ENCODE measurements at regions not wholly inside any gene's neighbourhood (a gene's known extent, or its start where the extent isn't known, plus 50 kb on each side); places are given as distances from the start of the nearest gene placed in this dataset.
A peak's percentile ranks its signal among the peaks of the same experiment; 100 is the strongest.
"Not testable (repeated sequence)": the region's sequence is repeated elsewhere in the genome, so short reads cannot be mapped to it uniquely, and the experiment has no call there.

DNA sequence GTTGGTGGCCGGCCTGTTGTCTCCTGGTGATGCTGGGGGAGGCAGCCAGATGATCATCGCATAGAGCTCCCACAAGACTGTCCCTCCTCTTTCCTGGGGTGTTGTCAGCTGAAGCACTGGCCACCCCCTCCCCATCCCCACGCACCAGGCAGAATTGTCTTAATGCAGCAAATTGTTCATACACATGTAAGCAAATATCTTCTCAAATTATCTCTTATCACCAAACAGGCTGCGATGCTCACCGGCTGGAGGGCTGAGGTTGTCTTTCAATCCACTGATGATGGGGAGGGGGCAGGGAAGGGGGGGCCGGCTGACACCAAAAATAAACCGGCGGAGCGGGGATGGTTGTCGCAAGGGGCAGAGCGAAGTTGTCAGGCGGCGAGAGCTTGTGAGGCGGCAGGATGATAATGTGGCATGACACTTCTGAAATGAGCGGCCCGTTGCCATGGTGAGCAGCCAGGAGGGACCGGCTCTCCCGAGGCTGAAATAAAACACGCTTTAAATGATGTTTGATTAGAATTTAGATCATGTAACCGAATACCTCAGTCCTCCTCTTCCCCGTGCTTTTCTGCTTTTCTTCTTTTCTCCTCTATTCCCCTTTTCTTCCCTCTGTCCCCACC is 59.8 kb downstream of the MRM1 start:
- no peak for DNase-seq

DNA sequence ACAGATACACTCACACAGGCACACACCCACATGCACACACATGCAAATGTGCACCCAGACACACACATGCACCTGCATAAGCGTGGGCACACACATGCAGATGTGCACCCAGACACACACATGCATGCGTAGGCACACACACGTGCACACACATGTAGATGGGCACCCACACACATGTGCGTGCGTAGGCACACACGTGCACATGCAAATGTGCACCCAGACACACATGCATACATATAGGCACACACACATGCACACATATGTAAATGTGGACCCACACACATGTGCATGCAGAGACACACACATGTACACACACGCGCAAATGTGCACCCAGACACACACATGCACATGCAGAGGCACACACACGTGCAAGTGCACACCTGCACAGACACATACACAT is 60.3 kb downstream of the MRM1 start:
- DNase-seq = no peak

DNA sequence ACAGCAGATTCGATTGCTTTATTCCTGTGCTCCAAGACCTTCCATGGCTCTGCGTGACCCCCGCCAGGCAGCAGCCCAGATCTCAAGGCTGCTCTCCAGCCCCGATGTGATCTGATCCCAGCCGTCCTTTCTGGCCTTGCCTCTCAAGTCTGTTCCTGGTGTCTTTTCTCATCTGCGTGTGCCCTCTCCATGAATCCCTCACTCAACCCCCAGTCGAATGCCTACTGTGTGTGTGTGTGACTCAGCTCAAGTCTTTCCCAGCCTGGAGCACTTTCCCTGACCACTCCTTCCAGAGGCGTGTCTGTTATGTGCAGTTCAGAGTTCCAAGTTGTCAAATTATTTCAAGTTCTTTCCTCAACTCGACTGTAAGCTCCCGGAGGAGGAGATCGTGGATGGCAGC is 64.0 kb downstream of the MRM1 start:
- no peak for DNase-seq

DNA sequence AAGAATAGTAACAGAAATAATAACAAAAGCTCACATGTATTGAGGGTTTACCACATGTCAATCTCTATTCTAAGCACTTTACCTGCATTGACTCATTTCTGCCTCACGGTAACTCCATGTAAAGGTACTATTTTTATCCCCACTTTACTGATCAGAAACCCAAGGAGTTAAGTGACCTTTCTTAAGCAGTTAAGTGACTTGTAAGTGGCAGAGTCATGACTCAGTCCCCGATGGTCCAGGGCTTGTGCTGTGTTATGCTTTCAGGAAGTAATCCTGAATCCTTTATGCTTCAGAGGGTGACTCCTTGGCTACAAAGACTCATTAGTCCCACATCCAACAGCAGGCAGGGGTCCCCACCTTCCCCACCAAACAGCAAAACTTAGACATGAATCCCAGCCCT is 66.5 kb downstream of the MRM1 start:
- no peak for DNase-seq

DNA sequence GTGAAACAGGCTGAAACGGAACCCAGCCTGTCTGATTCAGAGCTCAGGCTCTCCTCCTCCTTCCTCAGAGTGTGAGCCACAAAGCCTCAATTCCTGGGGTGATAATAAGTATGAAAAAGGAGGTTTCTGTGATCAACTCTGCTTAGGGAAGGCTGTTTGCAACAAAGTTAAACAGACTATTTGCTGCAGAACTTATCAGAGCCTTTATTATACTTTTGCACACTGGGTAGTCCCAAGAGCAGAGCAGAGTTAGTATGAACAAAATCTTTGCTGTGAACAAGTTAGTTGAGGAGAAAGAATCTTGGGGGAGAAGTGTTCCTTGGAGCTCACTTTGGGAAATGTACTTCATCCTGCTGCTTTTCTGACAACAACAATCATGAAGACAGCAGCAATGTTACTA is 67.4 kb downstream of the MRM1 start:
- no peak for DNase-seq

DNA sequence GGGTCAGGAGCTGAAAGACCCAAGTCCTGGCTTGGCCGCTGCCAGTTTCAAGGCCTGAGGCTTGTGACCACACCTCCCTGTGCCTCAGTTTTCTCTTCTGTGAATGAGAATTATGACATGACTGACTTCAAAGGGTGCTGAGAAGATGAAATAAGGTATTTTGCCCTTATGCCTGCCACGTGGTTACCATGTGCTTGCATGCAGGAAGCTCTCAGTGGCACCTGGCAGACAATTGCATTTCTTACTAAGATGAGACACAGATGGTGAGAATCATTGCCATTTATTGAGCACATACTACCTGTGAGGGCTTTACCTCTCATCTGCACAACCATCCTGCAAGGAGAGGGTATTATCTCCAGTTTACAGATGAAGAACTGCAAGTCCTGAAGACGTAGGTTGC is 69.8 kb downstream of the MRM1 start:
- no peak for DNase-seq

DNA sequence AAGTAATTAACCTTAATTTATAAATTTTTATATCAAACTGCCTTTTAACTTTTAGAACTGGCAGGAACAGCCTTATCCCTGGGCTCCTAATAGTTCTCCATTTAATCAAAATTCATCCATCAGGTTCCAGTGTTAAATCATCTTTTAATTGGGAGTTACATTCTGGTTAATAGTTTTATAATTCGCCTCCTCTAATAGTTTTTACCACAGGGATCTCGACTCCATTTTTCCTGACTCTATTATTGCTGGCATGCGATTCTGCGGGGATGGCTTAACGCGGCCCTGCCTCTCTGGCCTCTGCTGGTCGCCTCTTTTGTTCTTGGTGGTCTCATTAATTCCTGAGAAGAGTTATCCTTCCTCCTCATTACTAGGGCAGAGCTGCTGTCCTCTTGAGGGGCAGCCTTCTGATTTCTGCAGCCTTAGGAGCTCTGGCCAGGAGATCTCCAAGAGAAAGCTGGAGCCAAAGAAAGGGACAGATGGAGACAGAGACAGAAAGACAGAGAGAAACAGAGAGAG is 71.1 kb downstream of the MRM1 start:
- DNase-seq = no peak

DNA sequence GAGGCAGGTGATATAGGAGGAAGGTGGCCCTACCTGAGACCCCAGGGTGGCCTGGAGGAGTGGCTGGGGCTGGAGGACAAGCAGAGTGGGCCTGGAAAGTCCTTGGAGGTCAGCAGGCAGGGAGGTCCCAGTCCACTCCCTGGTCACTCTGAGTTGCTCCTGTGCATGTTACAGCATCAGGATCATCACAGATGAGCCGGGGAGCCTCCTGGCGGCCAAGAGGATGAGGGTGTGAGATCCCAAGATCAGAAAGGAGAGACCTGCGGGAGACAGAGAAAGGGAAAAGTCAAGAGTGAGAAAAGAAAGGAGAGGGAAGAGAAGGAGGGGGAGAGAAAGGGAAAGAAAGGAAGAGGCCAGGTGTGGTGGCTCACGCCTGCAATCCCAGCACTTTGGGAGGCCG is 71.7 kb downstream of the MRM1 start:
- DNase-seq = no peak

DNA sequence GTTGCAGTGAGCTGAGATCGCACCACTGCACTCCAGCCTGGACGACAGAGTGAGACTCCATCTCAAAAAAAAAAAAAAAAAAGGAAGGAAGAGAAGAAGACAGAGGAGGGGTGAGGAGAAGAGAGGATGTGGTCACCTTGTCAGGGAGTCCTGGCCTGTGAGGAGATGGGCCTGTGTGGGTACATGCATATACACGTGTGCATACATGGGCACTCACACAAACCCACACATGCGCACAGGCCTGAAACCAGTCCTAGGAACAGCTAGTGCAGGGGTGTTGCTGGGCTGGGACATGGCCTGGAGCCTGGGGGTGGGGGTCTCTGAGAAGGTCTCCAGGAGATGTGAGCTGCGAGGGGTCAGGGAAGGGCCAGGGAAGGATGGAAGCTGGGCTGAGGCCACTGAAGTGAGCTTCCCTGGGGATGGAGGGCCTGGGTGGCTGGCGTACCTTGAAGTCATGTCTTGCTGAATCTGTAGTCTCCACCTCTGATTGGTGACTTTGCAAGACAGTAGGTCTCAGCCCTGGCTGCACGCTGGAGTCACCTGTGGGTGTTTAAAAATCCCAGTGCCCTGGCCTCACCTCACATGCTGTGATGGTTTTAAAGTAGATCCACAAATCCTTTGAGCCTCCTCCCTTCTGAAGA is 72.4 kb downstream of the MRM1 start:
- DNase-seq = no peak

DNA sequence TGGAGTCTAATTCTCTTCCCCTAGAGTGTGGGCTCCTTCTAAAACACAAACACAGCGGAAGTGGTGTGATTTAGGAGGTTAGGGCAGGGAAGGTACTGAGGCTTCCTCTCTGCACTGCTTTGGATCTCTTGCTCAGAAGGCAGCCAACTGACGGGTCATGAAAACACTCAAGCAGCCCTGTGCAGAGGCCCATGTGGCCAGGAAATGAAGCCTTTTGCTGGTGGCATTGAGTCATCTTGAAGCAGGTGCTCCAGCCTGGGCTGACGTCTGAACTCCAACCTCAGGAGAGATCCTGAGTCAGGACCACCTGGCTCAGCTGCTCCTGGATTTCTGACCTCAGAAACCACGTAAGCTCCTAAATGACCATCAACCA is 72.9 kb downstream of the MRM1 start:
- peak; percentile 63 for DNase-seq

DNA sequence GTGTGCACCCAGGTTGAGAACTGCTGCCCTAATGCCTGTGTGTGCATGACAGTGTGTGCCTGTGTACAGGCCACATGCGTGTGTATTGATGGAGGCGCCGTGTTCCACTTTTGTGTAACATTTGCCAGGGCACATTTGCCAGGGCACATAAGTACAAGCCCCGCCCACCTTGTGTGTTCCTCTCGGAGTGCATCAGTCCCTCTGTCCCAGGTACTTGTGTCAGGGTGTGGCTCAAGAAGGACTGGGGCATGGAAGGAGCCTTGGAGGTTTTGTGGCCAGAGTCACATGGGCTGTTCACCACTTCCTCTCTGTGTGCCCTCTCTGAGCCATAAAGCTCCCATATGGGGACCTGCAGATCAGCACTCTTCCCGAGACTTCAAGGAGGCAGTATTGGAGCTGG is 73.9 kb downstream of the MRM1 start:
- peak; percentile 20 for DNase-seq

DNA sequence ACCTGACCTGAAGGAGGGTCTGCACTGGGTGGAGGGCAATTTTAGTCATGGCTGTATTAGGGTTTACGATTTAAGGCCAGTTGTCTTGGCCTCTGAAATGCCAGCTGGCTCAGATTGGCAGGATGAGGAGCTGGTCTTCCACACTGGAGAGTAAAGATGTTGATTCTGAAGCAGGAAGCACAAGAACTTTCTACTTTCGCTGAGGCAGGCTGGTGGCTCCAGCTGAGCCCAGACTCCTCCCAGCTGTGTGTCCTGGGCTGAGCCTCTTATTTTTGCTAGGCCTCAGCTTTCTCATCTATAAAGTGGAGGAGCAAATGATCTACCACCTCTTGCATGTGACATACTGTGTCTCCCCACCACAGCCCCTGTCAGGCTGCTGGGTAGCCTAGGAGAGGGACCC is 74.4 kb downstream of the MRM1 start:
- no peak for DNase-seq

DNA sequence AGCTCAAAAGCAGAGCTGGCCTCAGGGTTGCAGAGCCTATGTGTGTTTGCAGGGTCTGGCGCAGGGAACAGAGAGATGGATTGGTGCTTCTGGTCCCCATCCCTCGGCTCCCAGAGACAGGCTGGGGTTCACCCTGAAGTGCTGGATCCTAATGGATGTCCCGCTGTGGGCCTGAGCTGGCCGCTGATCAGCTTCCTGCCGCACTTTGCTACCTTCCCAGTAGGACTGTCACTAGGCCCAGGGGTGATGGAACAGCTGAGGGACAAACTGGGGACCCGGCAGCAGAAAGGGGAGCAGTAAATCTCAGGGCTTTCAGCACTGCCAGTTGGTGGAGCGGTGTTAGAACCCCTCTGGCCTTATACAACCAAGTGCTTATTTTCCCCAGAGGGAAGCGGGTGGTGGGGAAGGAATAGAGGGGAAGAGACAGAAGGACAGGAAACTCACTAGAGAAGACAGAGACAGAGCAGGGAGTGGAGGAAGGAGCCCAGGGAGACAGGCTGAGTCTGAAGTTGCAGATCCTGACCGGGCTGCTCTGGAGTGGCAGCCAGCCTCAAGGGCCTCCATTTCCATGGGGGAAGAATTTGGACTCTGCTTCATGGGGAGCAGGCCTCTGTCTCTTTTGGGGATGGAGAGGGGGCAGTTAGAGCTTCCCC is 78.6 kb downstream of the MRM1 start:
- DNase-seq = no peak

DNA sequence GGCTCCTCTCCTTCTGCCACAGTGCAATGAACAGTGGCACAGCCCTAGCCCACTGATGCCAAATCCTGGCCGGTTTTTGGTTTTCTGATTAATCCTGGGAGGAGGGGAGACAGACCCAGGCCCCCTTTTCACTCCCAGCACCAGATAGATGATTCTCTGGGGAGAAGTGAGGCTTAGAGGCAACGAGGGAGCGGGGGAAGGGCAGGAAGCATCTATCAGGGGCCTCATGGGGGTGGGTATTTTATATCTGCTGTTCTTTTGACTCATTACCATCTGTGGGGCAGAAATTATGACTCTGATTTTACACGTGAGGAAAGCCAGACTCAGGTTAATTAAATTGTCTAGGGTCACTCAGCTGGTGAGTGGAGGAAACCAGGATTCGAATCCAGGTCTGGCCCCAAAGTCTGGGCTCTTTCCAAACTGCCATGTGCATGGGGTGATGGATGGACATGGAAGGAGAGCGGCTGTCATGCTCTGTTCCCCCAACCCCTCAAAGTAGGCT is 79.4 kb downstream of the MRM1 start:
- no peak for DNase-seq

DNA sequence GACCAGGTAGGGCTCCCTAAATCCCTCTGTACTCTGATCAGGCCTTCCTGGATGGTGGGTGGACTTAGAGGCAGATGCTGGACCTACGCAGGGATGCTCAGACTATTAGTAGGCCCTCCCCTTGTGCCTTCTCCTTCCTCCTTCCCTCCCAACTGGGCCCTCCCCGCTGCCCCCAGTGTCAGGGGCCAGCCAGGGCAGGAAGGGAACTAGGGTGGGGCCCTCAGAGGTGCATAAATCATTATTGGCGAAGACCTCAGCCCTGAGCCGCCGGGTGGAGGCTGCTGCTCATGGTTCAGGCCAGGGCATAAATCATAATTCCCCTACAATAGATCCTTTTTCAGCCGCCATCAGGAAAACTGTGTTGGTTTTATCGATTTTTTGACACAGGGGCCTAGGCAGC is 81.4 kb downstream of the MRM1 start:
- no peak for DNase-seq

DNA sequence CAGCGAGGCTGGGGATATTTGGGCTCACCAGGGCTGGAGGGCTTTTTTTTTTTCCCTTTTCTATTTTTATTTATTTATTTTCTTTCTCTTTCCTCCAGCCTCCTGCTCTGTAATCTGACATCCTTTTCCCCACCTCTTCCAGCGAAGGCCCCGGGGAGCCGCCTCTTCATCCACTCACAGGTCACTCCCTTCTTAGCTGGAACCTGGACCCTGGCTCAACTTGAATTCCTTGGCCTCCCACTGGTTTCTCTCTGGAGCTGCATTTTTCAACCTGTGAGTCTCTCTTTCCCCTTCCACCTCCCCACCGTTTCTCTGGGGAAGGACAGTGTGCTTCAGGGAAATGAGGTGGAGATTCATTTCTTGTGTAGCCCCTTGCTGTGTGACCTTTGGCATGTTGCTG is 82.0 kb downstream of the MRM1 start:
- no peak for DNase-seq

DNA sequence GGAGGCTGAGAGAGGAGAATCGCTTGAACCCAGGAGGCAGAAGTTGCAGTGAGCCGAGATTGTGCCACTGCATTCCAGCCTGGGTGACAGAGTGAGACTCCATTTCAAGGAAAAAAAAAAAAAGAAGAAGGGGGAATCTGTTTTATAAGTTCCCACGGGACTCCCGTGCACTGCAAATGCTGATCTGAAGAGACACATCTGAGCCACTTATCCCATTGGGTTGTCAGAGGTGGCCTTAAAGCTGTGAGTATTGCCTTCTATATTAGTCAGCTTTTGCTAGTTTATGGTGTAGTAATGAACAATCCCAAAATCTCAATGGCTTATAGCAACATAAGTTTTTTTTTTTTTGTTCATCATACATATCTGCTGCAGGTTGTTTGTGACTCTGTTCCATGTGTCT is 82.8 kb downstream of the MRM1 start:
- no peak for DNase-seq

DNA sequence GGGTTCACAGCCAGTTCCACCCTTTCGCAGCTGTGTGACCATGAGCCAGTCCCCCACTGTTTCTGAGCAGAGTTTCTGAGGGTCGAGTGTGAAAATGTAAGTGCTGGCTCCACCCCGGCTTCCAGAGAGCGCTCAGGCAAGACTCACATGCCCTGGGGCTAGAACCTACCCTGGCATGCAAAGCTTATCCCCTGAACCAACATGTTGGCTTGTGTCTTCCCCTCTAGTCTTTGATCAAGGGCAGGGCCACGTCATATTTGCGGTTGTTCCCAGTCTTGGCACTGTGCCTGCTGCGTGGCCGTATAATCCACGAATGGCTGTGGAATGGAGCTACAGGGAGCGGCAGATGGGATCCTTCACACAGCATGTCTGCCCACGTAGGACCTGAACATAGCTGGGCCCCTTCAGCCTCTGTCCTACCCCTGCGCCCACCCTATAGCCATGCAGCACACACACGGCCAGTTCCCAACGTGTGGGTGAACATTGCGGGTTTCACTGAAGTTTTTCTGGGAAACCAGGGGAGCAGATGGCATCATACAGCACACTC is 84.8 kb downstream of the MRM1 start:
- no peak for DNase-seq

DNA sequence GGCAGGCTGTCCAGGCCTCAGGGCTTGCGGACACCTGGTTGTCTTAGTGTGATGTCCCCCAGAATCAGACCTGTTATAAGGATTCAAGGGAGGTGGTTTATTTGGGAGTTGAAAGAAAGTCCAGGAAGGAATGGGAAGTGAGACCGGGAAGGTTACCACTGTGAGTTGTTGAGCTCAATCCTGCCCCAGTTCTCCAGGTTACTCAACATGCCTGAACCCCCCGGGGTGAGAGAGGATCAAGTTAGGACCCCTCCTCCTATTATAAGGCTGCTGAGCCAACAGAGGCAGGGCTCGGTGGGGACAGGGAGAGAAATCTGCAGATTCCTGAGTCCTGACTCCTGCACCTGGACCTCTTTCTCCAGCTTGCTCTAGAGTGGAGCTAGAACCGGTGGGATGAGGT is 86.4 kb downstream of the MRM1 start:
- no peak for DNase-seq

DNA sequence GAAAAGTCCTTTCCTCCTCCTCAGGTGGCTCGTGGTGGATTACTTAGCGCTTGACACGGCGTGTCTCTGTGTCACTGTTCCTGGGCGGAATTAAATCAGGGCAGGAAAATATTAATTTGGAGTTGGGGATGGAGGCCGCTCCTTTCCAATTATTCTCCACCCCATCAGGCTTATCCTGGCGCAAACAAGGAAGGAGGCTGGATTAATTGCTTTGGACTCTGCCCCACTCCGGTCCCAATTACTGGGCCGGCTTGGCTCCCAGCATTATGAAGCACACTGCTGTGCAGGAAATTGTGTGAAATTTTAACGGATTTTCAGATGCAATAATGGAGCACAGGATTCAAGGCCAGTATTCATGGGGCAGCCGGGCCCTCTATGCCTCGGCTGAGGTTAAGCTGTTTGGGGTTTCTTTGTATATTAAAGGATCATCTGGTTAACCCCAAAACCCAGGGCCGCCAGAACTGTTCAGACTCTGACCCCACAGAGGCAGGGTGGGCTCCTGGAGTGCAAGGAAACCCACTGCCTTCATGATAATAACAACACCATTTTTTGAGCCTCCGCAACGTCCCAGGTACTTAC is 87.8 kb downstream of the MRM1 start:
- no peak for DNase-seq

DNA sequence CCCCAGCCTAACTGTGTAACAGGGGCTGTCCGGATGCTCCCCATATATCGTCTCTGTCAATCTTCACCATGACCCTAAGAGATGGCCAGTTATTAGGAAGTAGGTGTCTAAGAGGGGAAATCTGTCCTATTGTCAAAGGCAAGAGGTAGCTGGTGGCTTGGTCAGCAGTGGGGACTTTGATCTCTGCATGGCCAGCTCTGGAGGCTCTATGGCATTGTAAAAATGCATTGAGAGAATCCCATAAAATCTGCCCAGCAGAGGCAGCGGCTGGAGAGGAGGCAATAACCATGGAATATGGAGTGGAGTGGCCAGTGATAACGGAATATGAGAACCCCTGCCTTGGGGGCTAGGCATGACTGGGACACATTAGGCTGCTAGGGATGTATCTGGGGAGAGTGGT is 88.8 kb downstream of the MRM1 start:
- no peak for DNase-seq

DNA sequence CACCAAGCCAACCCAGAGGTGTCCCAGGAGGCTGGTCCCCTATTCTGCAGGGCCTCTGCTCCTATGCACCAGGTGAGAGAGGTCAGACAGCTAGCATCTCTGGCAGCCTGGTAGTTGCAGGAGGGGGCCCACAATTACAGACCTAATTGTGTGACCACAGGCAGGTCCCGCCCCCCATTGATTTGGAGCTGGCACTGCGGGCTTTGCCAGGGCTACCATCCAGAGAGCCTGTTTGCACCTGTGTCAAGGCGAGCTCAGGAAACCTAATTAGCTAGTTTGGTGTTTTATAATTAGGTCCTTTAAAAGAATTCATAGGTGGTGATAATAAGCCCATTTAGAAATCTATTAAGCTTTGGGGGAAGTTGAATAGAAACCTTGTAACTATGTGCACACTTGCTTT is 90.2 kb downstream of the MRM1 start:
- no peak for DNase-seq

DNA sequence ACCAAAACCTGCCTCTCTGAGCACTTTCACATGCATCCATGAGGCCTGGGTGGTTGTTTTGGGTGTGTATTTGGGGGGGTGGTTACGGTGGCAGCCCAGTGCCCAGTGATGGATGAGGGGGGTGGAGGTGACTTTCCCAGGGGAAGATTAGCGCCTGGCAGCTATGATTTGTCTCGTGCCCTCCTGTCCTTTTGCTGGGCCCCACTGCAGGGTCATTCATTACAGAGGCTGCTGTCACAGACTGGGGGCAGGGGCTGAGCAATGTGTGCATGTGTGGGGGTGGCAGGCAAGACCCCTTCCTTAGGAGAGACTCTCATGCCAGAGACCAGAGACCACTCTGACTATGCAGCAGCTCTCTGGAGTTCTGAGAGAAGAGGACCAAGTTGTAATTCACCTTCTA is 93.7 kb downstream of the MRM1 start:
- DNase-seq = no peak

DNA sequence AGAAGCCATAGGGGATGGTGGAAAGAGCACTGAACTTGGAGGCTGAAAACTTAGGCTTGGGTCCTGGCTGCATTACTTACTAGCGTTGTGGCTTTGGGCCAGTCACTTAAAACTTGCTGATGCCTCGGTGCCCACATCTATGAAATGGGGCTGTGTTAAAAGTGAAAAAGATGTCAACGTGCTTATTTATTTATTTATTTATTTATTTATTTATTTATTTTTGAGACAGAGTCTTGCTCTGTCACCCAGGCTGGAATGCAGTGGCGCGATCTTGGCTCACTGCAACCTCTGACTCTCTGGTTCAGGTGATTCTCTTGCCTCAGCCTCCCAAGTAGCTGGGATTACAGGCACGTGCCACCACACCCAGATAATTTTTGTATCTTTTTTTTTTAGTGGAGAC is 94.3 kb downstream of the MRM1 start:
- DNase-seq = not testable (repeated sequence)

Data from central memory CD4-positive, alpha-beta T cell (primary cell).